C4-2B (cell line): ENCODE measurements at regions not wholly inside any gene's neighbourhood (a gene's known extent, or its start where the extent isn't known, plus 50 kb on each side); places are given as distances from the start of the nearest gene placed in this dataset.

Experiments used
- CTCF ChIP-seq: fragments of 450-650 bp; conservative IDR thresholded peaks from 2 replicates; pipeline ENCODE4 v1.5.1; 2017; ENCODE audit warnings: mild to moderate bottlenecking
- ZFX ChIP-seq: fragments of 450-650 bp; IDR thresholded peaks from 2 replicates; pipeline ENCODE4 v1.6.1; 2017

GRCh38 chr6:14450578-14450977 is 333.0 kb downstream of the CD83 start:
- TF ChIP-seq CTCF (no peak), ZFX (no peak)
